ENCODE measurements at regions not wholly inside any gene's neighbourhood (a gene's known extent, or its start where the extent isn't known, plus 50 kb on each side); places are given as distances from the start of the nearest gene placed in this dataset.

DNA sequence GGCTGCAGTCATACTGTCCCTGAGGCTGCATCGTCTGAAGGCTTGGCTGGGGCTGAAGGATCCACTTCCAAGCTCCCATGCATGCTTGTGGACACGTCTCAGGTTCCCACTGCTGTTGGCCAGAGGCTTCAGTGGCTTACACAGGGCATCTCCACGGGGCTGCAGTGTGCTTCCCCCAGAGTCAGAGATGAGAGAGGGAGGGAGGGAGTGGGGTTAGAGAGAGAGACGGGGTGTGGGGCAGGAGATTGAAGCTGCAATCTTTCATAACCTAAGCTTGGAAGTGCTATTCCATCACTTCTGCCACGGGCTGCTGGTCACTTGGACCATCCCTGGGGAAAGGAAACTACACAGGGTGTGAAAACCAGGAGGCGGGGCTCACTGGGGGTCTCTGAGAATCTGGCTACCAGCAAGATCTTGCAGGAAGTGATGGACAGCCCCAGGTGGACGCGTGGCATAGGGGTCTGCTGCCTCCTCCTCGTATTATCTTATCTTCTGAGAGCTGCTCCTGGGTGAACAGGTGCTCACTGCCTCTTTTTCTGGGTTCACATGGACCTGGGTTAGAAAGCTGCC is 63.0 kb upstream of the MYEOV start:
- no peak overlapping the region for H4K91ac ChIP-seq (ENCODE audit: low read depth, low read length)
- H2BK5ac ChIP-seq (ENCODE audit: low read depth, low read length, poor library complexity), result no peak overlapping the region
- no peak overlapping the region for H3K23ac ChIP-seq (ENCODE audit: low read length)
- H3K36me3 ChIP-seq (ENCODE audit: control insufficient read depth in 1 of 2, insufficient read depth in 2 of 2, low read length in 2 of 2), result no peaks in the 10 kb centered on the region
- H3K4me3 ChIP-seq (ENCODE audit: low read depth, low read length), result no peak overlapping the region
- H3K18ac ChIP-seq (ENCODE audit: low read length), result no peak overlapping the region
- no peaks in the 10 kb centered on the region for H3K4me1 ChIP-seq (ENCODE audit: control insufficient read depth in 1 of 2, insufficient read depth in 2 of 2, low read length in 2 of 2)
- peaks cover 2% of the 10 kb centered on the region for H3K9me3 ChIP-seq (ENCODE audit: insufficient read depth, low read depth, low read length)
- H3K27me3 ChIP-seq (ENCODE audit: insufficient read depth, low read length), result no peaks in the 10 kb centered on the region
- no peak overlapping the region for H3K9ac ChIP-seq (ENCODE audit: low read length)
- no peaks in the 10 kb centered on the region for H3K79me1 ChIP-seq (ENCODE audit: low read length)
- H4K12ac ChIP-seq (ENCODE audit: low read depth, low read length), result no peak overlapping the region
- no peak overlapping the region for H2AFZ ChIP-seq (ENCODE audit: insufficient read depth, low read length, poor library complexity)
- no peak overlapping the region for H2AK5ac ChIP-seq (ENCODE audit: low read length)
- H3K14ac ChIP-seq (ENCODE audit: low read length), result no peak overlapping the region
- WGBS (ENCODE audit: extremely low coverage, insufficient coverage, insufficient read length), result no CpG with 5 or more reads among the region's 9 CpGs
- no peak for DNase-seq
- H3K4me2 ChIP-seq (ENCODE audit: low read length), result no peak overlapping the region
- H3K4ac ChIP-seq (ENCODE audit: low read depth, low read length), result no peak overlapping the region
- no peak overlapping the region for H2BK12ac ChIP-seq (ENCODE audit: low read length)
- H3K79me2 ChIP-seq (ENCODE audit: control insufficient read depth, insufficient read depth, low read length, poor library complexity), result no peaks in the 10 kb centered on the region
- no peak overlapping the region for H2BK120ac ChIP-seq (ENCODE audit: insufficient read depth, low read length, poor library complexity)
- H3K27ac ChIP-seq (ENCODE audit: low read depth, low read length), result no peak overlapping the region
- no peak overlapping the region for H4K8ac ChIP-seq (ENCODE audit: low read depth, low read length)

DNA sequence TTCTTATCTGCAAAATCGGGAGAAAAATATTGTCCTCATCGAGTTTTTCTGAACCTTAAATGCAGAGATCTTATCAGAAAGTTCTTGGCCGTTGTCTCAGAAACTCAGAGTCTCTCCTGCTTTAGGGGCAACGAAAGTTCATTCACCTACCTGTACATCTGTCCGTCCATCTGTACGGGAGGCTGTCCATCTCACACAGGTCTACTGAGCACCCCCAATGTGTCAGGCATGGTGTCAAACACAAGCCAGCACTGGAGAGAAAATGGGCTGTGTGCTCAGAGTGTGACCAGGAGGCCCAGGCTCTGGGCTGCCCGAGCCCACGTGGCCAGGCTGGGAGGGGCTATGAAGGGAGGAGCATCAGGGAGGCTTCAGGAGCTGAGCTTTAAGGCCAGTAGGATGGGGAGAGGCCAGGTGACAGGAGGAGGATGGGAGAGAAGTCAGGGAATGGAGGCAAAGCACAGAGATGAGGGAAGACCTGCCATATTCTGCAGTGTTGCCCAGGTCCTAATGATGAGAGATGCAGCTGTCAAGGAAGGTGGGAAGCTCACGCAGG is 62.4 kb upstream of the MYEOV start:
- Histone ChIP-seq H4K12ac (ENCODE audit: low read depth, low read length) (no peak overlapping the region), H3K79me2 (ENCODE audit: control insufficient read depth, insufficient read depth, low read length, poor library complexity) (no peaks in the 10 kb centered on the region), H3K27ac (ENCODE audit: low read depth, low read length) (no peak overlapping the region), H2AFZ (ENCODE audit: insufficient read depth, low read length, poor library complexity) (no peak overlapping the region), H3K9ac (ENCODE audit: low read length) (no peak overlapping the region), H4K91ac (ENCODE audit: low read depth, low read length) (no peak overlapping the region), H3K4ac (ENCODE audit: low read depth, low read length) (no peak overlapping the region), H3K36me3 (ENCODE audit: control insufficient read depth in 1 of 2, insufficient read depth in 2 of 2, low read length in 2 of 2) (no peaks in the 10 kb centered on the region), H2BK12ac (ENCODE audit: low read length) (no peak overlapping the region), H3K18ac (ENCODE audit: low read length) (no peak overlapping the region), H4K8ac (ENCODE audit: low read depth, low read length) (no peak overlapping the region), H3K23ac (ENCODE audit: low read length) (no peak overlapping the region), H3K4me3 (ENCODE audit: low read depth, low read length) (no peak overlapping the region), H2BK120ac (ENCODE audit: insufficient read depth, low read length, poor library complexity) (no peak overlapping the region), H3K4me1 (ENCODE audit: control insufficient read depth in 1 of 2, insufficient read depth in 2 of 2, low read length in 2 of 2) (no peaks in the 10 kb centered on the region), H2AK5ac (ENCODE audit: low read length) (no peak overlapping the region), H3K79me1 (ENCODE audit: low read length) (no peaks in the 10 kb centered on the region), H3K27me3 (ENCODE audit: insufficient read depth, low read length) (no peaks in the 10 kb centered on the region), H2BK5ac (ENCODE audit: low read depth, low read length, poor library complexity) (no peak overlapping the region), H3K4me2 (ENCODE audit: low read length) (no peak overlapping the region), H3K9me3 (ENCODE audit: insufficient read depth, low read depth, low read length) (peaks cover 2% of the 10 kb centered on the region), H3K14ac (ENCODE audit: low read length) (no peak overlapping the region)
- DNase-seq, result no peak
- WGBS (ENCODE audit: extremely low coverage, insufficient coverage, insufficient read length), result no CpG with 5 or more reads among the region's 9 CpGs

DNA sequence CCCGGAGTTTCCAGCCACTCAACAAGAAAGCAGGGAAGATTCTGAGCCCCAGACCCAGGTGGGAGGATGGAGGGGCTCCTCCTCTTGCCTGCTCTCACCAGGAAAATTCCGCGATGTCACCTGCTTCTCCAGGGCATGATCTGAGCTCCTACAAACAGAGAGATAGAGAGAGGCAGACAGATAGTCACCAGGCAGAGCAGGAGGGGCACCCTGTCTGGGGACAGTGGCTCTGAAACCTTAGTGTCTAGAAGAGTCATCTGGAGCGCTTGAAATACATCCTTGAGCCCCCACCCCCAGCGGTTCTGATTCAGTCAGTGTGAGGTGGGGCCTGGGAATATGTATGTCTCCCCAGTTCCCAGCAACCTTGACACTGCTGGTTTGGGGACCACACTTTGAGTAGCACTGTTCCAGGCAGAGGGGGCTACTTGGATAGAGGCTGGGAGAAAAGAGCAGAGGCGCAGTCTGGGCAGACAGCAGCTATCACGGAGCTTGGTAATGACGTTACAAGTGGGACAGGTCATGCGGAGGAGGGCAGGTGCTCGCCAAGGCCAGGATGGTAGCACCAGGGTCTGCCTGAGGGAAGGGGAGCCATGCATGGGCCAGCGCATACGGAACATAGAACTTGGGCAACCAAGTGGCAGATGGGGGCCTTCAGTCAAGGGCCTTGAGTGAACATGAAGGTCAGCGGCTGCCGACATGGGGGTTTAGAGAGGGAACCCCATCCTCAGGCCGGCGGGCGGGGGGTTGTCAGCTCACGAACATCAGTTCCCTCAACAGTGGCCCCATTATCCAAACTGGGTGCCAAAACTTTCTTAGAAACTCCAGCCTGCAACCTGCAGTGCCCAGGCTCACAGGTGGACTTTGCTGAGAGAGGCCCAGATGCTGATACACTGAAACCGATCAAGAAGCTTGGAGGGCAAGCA is 60.9 kb upstream of the MYEOV start:
- no peak overlapping the region for H4K8ac ChIP-seq (ENCODE audit: low read depth, low read length)
- no peak overlapping the region for H3K4ac ChIP-seq (ENCODE audit: low read depth, low read length)
- no peaks in the 10 kb centered on the region for H3K79me1 ChIP-seq (ENCODE audit: low read length)
- no peaks in the 10 kb centered on the region for H3K27me3 ChIP-seq (ENCODE audit: insufficient read depth, low read length)
- H3K9ac ChIP-seq (ENCODE audit: low read length), result no peak overlapping the region
- no peak overlapping the region for H3K4me3 ChIP-seq (ENCODE audit: low read depth, low read length)
- no peak overlapping the region for H4K12ac ChIP-seq (ENCODE audit: low read depth, low read length)
- H3K18ac ChIP-seq (ENCODE audit: low read length), result no peak overlapping the region
- H2BK5ac ChIP-seq (ENCODE audit: low read depth, low read length, poor library complexity), result no peak overlapping the region
- H2AK5ac ChIP-seq (ENCODE audit: low read length), result no peak overlapping the region
- H3K36me3 ChIP-seq (ENCODE audit: control insufficient read depth in 1 of 2, insufficient read depth in 2 of 2, low read length in 2 of 2), result no peaks in the 10 kb centered on the region
- H3K79me2 ChIP-seq (ENCODE audit: control insufficient read depth, insufficient read depth, low read length, poor library complexity), result no peaks in the 10 kb centered on the region
- H2BK12ac ChIP-seq (ENCODE audit: low read length), result no peak overlapping the region
- H4K91ac ChIP-seq (ENCODE audit: low read depth, low read length), result no peak overlapping the region
- H3K9me3 ChIP-seq (ENCODE audit: insufficient read depth, low read depth, low read length), result peaks cover 2% of the 10 kb centered on the region
- no peak overlapping the region for H2BK120ac ChIP-seq (ENCODE audit: insufficient read depth, low read length, poor library complexity)
- WGBS (ENCODE audit: extremely low coverage, insufficient coverage, insufficient read length), result no CpG with 5 or more reads among the region's 19 CpGs
- no peak overlapping the region for H3K23ac ChIP-seq (ENCODE audit: low read length)
- no peak overlapping the region for H2AFZ ChIP-seq (ENCODE audit: insufficient read depth, low read length, poor library complexity)
- H3K4me2 ChIP-seq (ENCODE audit: low read length), result no peak overlapping the region
- no peak for DNase-seq
- no peak overlapping the region for H3K27ac ChIP-seq (ENCODE audit: low read depth, low read length)
- no peak overlapping the region for H3K14ac ChIP-seq (ENCODE audit: low read length)
- H3K4me1 ChIP-seq (ENCODE audit: control insufficient read depth in 1 of 2, insufficient read depth in 2 of 2, low read length in 2 of 2), result no peaks in the 10 kb centered on the region

DNA sequence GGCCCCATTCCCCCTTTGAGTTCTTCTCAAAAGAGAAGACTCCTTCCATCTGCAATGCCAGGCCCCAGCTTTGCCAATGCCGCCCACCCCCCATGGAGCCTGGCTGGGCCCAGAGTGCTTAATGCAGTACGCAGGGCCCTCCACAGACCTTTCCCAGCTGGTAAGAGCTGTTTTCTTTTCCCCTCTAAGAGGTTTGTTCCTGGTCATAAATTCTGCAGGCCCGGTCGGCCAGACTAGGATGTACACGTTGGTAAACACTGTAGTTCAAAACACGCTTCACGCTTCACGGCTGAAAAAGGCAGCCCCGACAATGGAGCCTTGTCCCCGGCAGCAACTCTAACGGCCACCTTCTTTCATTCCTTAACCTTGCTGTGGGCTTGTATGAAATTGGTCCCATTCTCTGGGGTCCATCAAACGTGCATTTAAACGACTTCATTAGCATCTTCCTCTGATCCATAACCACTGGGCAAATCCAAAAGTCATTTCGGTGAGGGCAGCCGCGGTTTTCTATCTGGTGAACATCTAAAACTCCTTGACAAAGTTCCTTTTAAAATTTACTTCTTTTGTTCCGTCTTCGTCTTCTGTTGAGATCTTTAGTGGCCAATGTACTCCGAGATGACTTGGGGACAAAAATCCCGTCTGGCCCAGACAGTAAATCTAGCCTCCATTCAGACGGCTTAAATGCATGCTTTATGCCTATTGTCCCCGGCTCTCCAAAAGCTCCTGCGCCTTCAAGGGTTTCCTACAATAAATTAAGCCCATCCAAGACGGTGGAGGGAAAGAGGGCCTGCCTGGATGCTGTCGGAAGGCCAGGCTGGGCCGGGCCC is 60.0 kb upstream of the MYEOV start:
- no peak for DNase-seq
- Histone ChIP-seq H3K14ac (ENCODE audit: low read length) (no peak overlapping the region), H4K12ac (ENCODE audit: low read depth, low read length) (no peak overlapping the region), H3K23ac (ENCODE audit: low read length) (no peak overlapping the region), H3K79me2 (ENCODE audit: control insufficient read depth, insufficient read depth, low read length, poor library complexity) (no peaks in the 10 kb centered on the region), H3K4me1 (ENCODE audit: control insufficient read depth in 1 of 2, insufficient read depth in 2 of 2, low read length in 2 of 2) (no peaks in the 10 kb centered on the region), H4K8ac (ENCODE audit: low read depth, low read length) (no peak overlapping the region), H3K79me1 (ENCODE audit: low read length) (no peaks in the 10 kb centered on the region), H3K27me3 (ENCODE audit: insufficient read depth, low read length) (no peaks in the 10 kb centered on the region), H3K9ac (ENCODE audit: low read length) (no peak overlapping the region), H3K4me2 (ENCODE audit: low read length) (no peak overlapping the region), H3K36me3 (ENCODE audit: control insufficient read depth in 1 of 2, insufficient read depth in 2 of 2, low read length in 2 of 2) (no peaks in the 10 kb centered on the region), H3K4ac (ENCODE audit: low read depth, low read length) (no peak overlapping the region), H3K27ac (ENCODE audit: low read depth, low read length) (no peak overlapping the region), H3K18ac (ENCODE audit: low read length) (no peak overlapping the region), H4K91ac (ENCODE audit: low read depth, low read length) (no peak overlapping the region), H3K9me3 (ENCODE audit: insufficient read depth, low read depth, low read length) (peaks cover 2% of the 10 kb centered on the region), H2AFZ (ENCODE audit: insufficient read depth, low read length, poor library complexity) (no peak overlapping the region), H3K4me3 (ENCODE audit: low read depth, low read length) (no peak overlapping the region), H2BK120ac (ENCODE audit: insufficient read depth, low read length, poor library complexity) (no peak overlapping the region), H2BK12ac (ENCODE audit: low read length) (no peak overlapping the region), H2BK5ac (ENCODE audit: low read depth, low read length, poor library complexity) (no peak overlapping the region), H2AK5ac (ENCODE audit: low read length) (no peak overlapping the region)
- WGBS (ENCODE audit: extremely low coverage, insufficient coverage, insufficient read length), result no CpG with 5 or more reads among the region's 26 CpGs

All from trophoblast cell (in vitro differentiated cells and primary cell).